Eye (tissue), 1 donor: ENCODE measurements at regions not wholly inside any gene's neighbourhood (a gene's known extent, or its start where the extent isn't known, plus 50 kb on each side); places are given as distances from the start of the nearest gene placed in this dataset.
A peak's percentile ranks its signal among the peaks of the same experiment; 100 is the strongest.

Experiments
- DNase-seq: peaks from one replicate; pipeline ENCODE4 v3.0.0-alpha.2; 2015

DNA sequence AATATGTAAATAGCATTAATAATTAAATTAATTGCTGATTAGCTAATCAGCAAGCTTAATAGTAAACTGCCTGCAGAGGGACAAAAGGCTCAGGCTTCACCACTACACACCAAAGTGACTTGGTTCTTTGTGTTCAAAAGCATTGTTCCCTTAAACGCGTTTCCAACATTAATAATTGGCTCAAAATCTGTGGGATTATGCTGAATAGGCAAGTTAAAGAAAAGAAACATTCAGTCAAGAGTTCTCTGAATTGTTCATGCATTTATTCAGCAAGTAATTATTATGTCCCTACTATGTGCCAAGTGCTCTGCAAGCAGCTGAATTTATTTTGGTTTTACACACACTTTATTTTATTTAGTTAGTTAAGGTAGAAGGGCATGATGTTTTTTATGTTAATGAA is 558.5 kb upstream of the ARRDC4 start:
- peak; percentile 22 for DNase-seq

DNA sequence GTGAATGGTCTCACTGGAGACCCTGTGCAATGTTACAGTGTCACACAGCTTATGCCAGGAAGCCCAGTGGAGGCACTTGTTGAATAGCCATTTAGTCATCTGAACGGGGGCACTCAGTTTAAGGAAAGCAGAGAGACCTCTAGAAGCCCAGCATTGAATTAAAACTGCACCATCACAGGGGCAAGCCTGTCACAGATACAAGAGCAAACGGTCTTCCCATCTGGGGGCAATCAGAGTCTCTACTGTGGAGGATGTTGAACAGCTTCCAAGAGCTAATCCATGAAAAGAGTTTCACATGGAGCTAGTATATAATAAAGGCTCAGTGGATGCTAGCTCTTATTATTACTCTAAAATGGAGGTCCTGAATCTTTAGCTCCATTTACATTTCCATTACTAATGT is 553.7 kb upstream of the ARRDC4 start:
- no peak for DNase-seq

DNA sequence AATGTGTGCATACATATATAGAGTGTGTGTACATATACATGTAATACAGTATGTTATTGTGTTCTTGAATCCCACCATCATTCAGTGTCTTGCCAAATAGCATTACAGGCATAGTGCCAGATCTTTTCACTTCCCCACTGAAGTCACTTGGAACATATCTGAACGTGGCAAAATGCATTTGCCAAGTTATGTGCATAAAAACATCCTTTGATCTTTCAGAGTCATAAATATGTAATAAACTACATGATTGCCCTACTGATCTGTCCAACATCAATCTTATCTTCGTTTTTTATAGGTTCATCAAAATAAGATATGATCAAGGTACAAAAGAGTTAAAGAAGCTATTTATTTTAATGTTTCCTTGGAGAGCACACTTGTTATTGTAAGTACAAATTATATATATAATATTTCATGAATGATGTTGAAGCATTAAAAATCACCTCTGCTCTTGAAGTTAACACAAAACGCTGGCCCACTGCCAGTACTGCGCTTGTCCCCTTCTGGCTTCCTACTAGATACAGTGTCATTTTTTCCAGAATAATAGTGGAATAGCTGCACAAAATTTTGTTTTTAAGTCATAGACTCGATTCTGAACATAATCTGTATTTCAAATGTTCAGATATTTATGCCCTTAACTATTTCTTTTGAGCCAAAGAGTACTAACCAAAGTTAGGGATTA is 549.5 kb upstream of the ARRDC4 start:
- DNase-seq = no peak

DNA sequence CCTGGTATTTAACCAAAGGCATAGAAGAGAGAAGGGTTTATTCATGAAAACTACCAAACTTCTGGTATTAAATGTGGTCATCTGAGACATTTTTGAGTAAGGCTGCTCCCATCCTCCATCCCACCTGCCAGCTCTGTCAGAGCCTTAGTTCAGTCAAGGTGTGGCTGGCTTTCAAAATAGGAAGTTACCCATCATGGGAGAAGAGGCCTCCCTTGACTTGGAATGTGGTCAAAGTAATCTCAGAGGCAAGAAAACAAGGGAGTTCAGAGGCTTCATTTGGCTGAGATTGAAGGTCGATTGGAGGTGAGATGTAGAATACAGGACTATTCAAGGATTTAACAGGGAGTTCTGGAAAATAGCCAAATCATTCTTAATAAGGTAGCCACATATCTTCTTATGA is 540.4 kb upstream of the ARRDC4 start:
- no peak for DNase-seq

DNA sequence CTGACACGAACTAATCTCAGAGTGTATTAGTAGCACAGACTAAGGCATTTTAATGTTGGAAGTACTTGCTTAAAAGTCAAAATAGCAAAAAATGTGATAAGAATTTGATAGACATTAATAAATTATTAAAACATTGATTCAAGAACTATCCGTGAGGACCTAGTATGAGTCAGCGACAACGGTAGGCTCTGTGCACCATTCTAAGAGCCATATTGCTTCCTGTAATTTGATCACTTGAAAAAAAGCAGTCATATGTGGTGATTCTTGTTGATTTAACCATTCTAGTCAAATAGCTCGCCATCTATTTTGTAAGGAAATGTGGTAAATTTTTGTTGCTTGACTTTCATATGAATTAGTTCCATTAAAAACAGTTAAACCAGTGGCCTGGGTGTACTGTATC is 534.9 kb upstream of the ARRDC4 start:
- DNase-seq = no peak

DNA sequence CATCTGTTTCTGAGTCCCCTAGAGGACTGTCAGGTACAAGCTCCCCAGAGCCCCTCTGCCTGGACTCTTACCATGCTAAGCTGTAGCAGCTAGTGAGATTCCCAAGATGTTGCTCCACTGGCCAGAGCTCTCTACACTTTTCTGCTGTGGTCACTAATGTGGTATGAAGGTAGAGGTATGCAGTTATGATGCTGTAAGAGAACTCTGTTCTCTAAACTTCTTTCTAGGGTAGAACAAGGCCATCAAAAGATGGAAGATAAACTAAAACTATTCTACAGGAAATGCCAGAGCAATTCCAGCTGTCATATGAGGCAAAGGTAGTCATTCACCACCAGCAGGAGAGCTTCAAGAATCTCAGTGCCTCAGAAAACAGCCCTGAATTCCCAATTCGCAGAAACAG is 517.4 kb upstream of the ARRDC4 start:
- no peak for DNase-seq

DNA sequence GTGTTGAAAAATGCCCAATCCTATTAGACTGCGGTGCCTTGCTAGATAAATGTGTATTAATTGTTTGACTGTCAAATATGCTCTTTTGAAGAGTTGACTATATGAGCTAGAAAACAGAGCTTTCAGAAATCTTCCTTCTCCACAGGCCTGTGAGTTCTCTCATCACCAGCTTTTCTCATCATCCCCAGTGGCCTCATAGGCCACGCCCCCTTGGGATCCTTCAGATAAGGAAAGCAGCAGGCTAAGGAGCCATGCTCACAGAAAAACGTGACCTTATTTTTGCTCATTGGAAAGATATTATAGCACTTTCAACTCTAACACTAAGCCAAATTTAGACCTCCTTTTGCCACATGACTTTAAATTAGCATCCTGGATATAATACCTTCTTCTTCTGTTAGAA is 514.4 kb upstream of the ARRDC4 start:
- peak; percentile 8 for DNase-seq

DNA sequence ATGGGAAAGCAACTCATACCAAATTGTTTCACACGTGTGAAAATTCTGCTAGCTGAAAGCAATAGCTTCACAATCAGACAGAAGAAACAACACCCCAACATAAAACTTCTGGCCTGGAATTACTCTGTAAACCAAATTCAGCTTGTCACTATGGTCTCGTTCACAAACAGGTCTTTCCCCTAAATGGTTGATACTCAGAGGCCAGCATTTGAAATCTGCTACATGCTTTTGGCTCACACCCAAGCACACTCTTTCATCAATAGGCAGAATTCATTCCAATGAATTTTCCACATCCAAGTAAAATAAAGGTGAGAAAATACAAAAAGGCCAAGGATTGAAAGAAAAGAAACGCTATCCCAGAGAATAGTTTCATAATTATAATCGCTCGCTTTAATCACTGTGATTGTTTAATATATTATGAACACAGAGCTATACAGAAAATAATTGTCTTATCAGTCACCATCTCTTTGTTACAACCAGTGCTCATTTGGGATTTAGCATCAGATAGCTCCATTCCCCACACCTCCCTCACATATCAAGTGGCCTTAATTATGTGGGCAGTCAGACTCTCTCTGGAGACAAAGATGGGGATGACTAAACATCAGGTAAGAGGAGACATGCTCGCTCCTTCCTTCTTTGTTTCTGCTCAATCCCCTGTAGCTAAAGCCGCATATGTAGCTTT is 503.8 kb upstream of the ARRDC4 start:
- DNase-seq = no peak

DNA sequence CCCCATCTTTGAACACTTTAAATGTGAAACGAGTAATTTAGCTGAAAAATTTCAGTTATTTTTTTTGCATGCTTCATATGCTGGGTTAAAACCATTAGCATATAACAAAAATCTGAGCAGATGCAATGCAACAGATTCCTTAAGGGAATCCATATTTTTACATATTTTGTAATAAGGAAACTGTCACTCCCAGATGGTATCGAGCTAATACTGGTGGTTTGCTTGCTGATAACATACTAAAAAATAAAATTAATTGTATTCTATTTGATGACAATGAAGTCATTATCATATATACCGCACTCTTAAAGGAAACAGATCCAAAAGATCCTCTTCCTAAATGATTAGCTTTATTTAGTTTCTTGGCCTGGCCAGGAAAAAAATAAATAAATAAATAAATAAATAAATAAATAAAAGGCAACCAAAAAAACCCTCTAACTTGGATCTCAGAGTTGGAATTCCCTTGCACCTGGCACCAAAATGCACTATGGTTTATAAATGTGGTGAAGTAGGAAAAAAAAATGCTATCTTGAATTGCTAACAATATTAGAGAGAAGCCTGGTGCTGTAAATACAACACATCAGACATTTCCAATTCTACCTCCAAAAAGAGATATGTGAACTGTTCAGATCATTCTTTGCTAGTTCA is 503.2 kb upstream of the ARRDC4 start:
- DNase-seq = no peak

DNA sequence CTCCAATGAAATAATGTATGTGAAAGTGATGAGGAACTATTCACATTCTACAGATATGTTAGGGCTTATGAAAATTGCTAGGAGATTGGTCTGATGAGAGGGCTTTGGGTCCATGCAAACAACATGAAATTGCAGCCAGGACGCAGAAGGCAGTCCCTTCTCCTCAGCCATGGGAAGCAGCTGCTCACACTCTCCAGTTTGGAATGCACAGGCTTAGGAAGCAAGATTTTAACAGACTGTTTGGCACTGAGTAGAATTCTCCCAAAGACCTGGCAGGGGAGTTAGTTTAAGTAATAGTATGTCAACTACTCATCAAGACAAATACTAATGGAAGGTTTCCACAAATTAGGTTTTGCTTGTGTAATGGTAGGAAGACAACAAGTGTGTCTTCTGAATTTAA is 500.7 kb upstream of the ARRDC4 start:
- DNase-seq = no peak

DNA sequence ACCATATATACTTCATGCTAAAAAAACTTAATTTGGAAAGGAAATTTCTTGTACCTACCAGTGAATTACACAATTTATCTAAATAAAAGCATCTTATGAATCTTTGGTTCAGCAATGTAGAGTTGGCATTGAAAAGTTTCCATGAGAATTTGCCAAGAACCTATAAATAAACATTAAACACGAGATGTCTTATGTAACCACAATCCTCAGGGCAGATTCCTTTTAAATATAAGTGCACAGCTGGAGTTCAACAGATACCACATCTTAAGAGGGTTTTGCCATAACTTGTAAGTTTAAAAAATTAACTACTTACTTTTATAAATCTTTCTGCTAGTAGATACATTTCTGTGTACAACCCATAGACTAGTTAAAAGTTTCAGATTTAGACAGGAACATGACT is 499.3 kb upstream of the ARRDC4 start:
- peak; percentile 31 for DNase-seq

DNA sequence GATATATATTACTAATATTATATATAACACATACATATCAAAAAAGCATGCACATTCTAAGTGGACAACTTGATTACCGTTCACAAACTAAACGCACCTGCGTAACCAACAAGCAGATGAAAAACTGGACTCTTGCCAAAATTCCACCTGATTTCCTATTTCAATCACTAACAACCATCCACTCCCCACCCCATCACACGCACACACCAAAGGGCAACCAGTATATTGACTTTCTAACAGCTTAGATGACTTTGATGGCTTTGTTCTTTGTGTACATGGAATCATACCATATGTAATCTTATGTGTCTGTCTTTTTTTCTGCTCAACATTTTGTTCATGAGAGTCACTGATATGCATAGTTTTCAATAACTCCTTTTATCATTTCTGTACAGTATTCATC is 496.8 kb upstream of the ARRDC4 start:
- DNase-seq = no peak

DNA sequence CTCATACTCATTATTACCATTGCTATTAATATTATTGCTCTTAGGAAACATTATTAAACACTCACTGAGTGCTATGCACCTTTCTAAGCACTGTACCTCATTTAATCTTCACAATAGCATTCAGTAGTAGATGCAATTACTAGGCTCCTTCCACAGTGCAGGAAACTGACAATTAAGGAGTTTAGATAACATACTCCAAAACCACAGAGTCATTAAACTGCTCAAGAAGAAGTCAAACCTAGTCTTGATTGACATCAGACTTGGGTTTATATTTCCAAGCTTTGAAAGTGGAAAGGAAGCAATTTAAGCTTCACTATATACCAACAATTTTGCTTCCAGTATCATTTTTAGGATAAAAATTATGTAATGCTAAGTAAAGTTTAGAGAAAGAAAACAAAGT is 490.1 kb upstream of the ARRDC4 start:
- DNase-seq = no peak

DNA sequence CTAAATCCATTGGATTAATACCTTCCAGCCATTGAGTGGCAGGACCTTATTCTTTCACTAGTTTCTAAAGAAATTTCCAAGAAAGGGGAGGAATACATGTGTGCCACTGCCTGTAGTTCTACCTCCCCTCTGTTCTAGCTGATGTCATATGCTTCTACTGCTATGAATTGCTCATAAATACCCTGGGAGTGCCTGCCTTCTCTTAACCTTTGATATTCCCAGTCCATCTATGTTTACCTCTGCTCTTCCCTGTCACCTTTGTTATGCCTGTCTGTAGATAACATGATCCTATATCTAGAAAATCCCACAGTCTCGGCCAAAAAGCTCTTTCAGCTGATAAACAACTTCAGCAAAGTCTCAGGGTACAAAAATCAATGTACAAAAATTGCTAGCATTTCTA is 486.9 kb upstream of the ARRDC4 start:
- no peak for DNase-seq

DNA sequence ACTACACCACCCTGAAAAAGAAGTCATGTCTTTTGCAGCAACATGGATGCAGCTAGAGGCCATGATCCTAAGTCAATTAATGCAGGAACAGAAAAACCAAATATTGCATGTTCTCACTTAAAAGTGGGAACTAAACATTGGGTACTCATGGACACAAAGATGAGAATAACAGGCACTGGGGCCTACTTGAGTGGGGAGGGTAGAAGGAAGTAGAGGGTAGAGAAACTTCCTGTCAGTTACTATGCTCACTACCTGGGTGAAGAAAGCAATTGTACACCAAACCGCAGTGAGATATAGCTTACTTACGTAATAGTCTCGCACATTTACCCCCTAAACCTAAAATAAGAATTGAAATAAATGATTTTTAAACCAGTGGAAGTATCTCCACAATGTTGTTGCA is 480.5 kb upstream of the ARRDC4 start:
- DNase-seq = no peak

DNA sequence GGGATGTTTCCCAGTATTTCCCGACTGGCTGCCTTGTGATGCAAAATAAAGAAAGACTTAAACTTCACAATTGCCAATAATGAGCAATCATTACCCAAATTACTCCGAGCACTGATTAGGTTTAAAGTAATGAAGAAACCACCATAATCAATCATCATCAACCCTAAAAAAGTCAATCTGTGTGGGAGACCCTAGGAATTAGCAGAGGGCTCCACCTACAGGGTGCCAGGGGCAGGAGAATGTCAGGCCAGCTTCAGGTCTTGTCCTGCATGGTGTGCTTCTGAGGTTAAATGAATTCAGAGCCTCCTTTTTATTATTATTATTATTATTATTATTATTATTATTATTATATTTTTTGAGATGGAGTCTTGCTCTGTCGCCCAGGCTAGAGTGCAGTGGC is 478.0 kb upstream of the ARRDC4 start:
- no peak for DNase-seq

DNA sequence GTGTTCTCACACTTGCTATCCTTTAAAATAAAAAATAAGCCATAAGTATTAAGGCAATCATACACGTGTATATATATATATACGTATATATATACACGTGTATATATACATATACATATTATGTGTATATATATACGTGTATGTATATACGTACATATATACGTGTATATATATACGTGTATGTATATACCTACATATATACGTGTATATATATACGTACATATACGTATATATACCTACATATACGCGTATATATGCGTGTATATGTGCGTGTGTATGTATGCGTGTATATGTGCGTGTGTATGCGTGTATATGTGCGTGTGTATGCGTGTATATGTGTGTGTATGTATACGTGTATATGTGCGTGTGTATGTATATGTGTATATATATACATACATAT is 477.3 kb upstream of the ARRDC4 start:
- no peak for DNase-seq

DNA sequence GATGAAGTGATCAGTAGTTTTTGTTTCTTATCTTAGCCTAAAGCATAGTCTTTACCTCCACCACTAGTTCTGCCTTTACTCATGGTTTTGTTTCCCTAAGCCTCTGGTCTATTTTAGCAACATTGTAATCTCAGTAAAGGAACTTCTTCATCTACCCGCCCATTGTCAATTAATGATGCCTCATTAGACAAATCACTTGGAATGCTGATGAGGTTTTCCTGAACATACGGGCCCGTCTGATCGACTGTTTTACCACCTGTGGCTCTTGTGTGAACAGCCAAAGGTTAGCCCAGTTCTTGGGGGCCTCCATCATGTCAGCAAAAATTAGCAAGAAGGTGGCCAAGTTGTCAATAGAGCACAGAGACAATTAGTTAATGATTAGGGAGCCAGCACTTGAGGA is 470.1 kb upstream of the ARRDC4 start:
- peak; percentile 1 for DNase-seq

DNA sequence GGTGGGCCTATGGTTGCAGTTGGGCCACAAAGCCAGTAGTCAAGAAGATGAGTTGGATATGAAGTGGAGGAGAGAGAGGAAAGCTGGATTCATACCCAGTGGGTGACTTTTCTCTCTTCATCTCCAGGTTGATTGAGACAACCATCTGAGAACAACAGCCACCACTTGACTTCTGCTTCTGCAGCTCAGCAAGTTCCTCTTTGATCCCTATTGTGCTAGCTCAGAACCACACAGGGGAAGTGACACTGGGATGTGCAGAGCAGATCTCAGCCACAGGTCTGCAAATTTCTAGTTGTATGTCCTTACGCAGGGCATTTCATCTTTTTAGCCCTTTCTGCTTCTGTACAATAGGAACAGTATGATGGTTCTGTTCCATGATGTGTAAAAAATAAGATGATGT is 459.2 kb upstream of the ARRDC4 start:
- no peak for DNase-seq

DNA sequence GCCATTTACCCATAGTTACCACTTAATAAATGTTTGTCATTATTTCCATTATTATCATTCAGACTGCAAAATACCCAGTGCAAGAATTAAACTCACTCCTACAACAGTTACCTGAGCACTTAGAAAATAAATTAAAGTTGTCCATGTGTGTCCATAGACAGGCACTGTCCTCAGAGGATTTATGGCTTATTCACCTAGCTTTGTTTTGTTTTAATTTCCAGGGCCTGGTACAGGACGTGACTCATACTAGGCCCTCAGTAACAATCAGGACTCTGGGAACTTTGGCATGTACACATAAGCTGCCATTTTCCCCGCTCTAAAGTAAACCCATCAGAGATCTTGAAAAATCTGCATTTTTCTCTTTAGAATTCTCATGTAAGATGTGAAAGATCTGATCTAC is 458.5 kb upstream of the ARRDC4 start:
- no peak for DNase-seq

DNA sequence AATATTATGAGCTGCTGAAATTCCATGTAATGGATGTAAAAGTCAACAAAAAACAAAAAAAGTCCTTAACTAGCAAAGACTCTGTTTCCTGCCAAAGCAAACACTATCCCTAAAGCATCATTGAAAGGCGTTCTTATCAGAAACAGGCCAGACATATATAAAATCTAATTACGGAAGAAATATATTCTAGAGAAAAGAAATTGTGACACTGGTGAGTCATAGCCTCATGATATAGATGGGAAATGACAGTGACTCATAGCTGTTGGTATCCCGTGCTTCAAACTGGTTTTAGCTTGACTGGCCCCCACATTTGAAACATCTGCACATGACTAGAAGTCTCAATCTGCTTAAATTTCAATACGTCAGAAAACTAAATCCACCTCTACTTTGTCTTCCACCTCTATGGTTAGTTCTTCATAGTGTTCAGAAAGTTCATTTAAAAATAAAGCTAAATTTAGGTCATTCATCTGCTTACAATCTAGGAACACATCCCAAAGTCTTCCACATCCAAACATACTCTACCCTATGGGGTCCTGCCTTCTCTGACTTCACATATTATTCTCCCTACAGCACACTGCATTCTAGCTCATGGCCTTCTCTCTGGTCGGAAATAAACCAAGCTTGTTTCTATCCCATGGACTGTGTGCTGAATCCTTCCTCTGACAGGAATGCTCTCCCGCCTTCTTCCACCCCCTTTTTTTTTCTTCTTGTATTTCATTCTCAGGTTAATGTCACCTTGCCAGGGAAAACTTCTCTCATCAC is 456.3 kb upstream of the ARRDC4 start:
- no peak for DNase-seq

DNA sequence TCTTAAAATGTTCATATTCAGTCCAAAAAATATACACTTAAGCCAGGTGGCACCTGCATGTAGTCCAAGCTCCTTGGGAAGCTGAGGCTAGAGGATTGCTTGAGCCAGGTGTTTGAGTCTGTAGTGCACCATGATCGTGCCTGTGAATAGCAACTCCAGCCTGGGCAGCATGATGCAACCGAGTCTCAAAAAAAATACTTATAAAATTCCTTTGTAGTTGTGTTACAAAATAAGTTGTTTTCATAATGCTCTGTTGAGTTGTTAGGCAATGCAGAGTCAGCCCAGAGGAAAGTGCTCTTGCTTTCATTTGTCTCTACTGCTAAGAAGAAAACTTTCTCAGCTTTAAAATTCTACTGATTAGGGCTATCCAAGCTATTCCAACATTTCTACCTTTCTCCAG is 442.8 kb upstream of the ARRDC4 start:
- no peak for DNase-seq

DNA sequence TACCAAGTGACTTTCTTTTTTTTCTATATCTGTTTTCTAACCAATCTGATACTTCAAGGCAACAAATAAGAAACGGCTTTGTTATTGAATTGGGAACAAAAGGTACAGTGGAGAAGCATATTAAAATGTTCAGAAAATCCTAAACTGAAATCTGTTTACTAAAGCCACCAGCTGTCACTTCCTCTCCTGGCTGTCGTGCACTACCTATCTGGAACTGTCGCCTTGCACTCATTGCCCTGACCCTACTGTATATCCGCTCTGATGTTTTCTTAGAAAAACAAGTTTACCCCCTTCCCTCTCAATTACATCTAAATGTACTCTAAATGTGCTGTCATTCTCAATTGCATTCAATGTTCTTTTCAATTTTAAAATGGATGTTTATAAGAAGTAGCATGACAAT is 439.8 kb upstream of the ARRDC4 start:
- DNase-seq = peak; percentile 1
